HCT116 (cell line): ENCODE measurements at regions not wholly inside any gene's neighbourhood (a gene's known extent, or its start where the extent isn't known, plus 50 kb on each side); places are given as distances from the start of the nearest gene placed in this dataset.

Source experiments
- ATAC-seq: fragments of 200-7000 bp; cut with Tn5 transposase; 2 replicates; pipeline ENCODE4 v1.9.1; 2020; ENCODE audit warnings: mild to moderate bottlenecking, moderate library complexity
- BruUV-seq: library from RNA; stranded (reverse); fragments of 400-500 nt; replicated peaks from 2 replicates; lab custom pipeline; 2021; lab: Mats Ljungman, UMichigan
- CTCF ChIA-PET: fragments of 300-600 bp; sonication (Branson Sonifier 250); formaldehyde crosslinking; loops from one replicate; lab custom pipeline; 2021; ENCODE audit warnings: antibody characterized with exemption; lab: Charles Lee
- POLR2A ChIA-PET: fragments of 300-600, 350-600 bp; sonication (Branson Sonifier 250); formaldehyde crosslinking; loops from one replicate; lab custom pipeline; 2021; ENCODE audit warnings: antibody characterized with exemption; lab: Charles Lee
- RAD21 ChIA-PET, 2 experiments: fragments of 300-600 bp; sonication (Branson Sonifier 250); formaldehyde crosslinking; loops; one replicate each; lab custom pipeline; 2023; ENCODE audit warnings: low total read pairs in 2 of 2; ENCODE audit not compliant: uncharacterized antibody in 2 of 2, unreplicated experiment in 2 of 2, low non-redundant PET in 1 of 2; lab: Charles Lee
- DNase-seq: peaks from one replicate; pipeline ENCODE4 v3.0.0-alpha.2; 2010; ENCODE audit warnings: low read depth, low spot score
- H2AFZ ChIP-seq: fragments of 200-600 bp; shearing (Covaris generic), sonication (generic); 2 replicates; pipeline ENCODE4 v1.6.1; 2017; ENCODE audit warnings: low read depth, mixed run types, mixed read lengths, antibody characterized with exemption, low read length; ENCODE audit not compliant: poor library complexity, severe bottlenecking
- H3K27ac ChIP-seq: 2 replicates; pipeline ENCODE4 v1.5.1; 2012; ENCODE audit warnings: low read depth, low read length
- H3K27me3 ChIP-seq: fragments of 200-600 bp; sonication (generic); 2 replicates; pipeline ENCODE4 v1.6.1; 2016; ENCODE audit warnings: mixed run types, low read length, mixed read lengths; ENCODE audit not compliant: insufficient read depth
- H3K36me3 ChIP-seq, 2 experiments: fragments of 200-500 bp in 1 of 2; fragments of 200-600 bp in 1 of 2; sonication (Bioruptor generic) in 1 of 2; sonication (generic) in 1 of 2; 2 replicates each; pipeline versions ENCODE4 v1.5.1 to v1.6.1; 2014 to 2016; ENCODE audit warnings: low read length in 2 of 2, inconsistent platforms in 1 of 2, mixed read lengths in 1 of 2, mixed run types in 1 of 2; ENCODE audit not compliant: insufficient read depth in 2 of 2, control insufficient read depth in 1 of 2
- H3K4me1 ChIP-seq, 2 experiments: fragments of 200-600 bp in 1 of 2; sonication (generic) in 1 of 2; 2 replicates each; pipeline versions ENCODE4 v1.5.1 to v1.6.1; 2012 to 2017; ENCODE audit warnings: low read length in 2 of 2, inconsistent platforms in 1 of 2, mild to moderate bottlenecking in 1 of 2, mixed read lengths in 1 of 2, mixed run types in 1 of 2, moderate library complexity in 1 of 2; ENCODE audit not compliant: insufficient read depth in 2 of 2, control insufficient read depth in 1 of 2
- H3K4me2 ChIP-seq: fragments of 200-600 bp; sonication (generic); 2 replicates; pipeline ENCODE4 v1.6.1; 2017; ENCODE audit warnings: mixed run types, low read length, mixed read lengths
- H3K4me3 ChIP-seq, 2 experiments: fragments of 200-600 bp in 1 of 2; sonication (generic) in 1 of 2; replicated peaks in 1 of 2; 2 replicates each; pipeline ENCODE4 v1.5.1; 2011 to 2016; ENCODE audit warnings: low read length in 2 of 2, control low read depth in 1 of 2, low read depth in 1 of 2, mild to moderate bottlenecking in 1 of 2, mixed read lengths in 1 of 2, mixed run types in 1 of 2
- H3K79me2 ChIP-seq: fragments of 200-600 bp; sonication (generic); 2 replicates; pipeline ENCODE4 v1.6.1; 2017; ENCODE audit warnings: mild to moderate bottlenecking, mixed run types, low read length, moderate library complexity, mixed read lengths; ENCODE audit not compliant: insufficient read depth
- H3K9ac ChIP-seq: fragments of 200-600 bp; sonication (generic); 2 replicates; pipeline ENCODE4 v1.6.1; 2016; ENCODE audit warnings: low read length, mixed read lengths
- H3K9me2 ChIP-seq: fragments of 200-600 bp; sonication (generic), shearing (Covaris generic); 2 replicates; pipeline ENCODE4 v1.6.1; 2017; ENCODE audit warnings: mixed run types, mild to moderate bottlenecking, moderate library complexity; ENCODE audit not compliant: insufficient read depth
- H3K9me3 ChIP-seq, 2 experiments: fragments of 200-500 bp in 1 of 2; fragments of 200-600 bp in 1 of 2; sonication (Bioruptor generic) in 1 of 2; sonication (generic) in 1 of 2; 2 replicates each; pipeline ENCODE4 v1.6.1; 2014 to 2017; ENCODE audit warnings: low read length in 2 of 2, mixed read lengths in 2 of 2, inconsistent platforms in 1 of 2, low read depth in 1 of 2, mild to moderate bottlenecking in 1 of 2, mixed run types in 1 of 2, moderate library complexity in 1 of 2; ENCODE audit not compliant: control insufficient read depth in 1 of 2, insufficient read depth in 1 of 2
- H4K20me1 ChIP-seq: fragments of 200-600 bp; sonication (generic), shearing (Covaris generic); 2 replicates; pipeline ENCODE4 v1.6.1; 2017; ENCODE audit warnings: mixed run types, mild to moderate bottlenecking, moderate library complexity; ENCODE audit not compliant: insufficient read depth
- CBX3 ChIP-seq: IDR thresholded peaks from 2 replicates; pipeline ENCODE4 v1.6.1; 2012; ENCODE audit warnings: low read depth
- CEBPB ChIP-seq: IDR thresholded peaks from 2 replicates; pipeline ENCODE4 v1.6.1; 2012; ENCODE audit warnings: low read depth
- EGR1 ChIP-seq: IDR thresholded peaks from 2 replicates; pipeline ENCODE4 v1.6.1; 2012; ENCODE audit warnings: low read depth
- ELF1 ChIP-seq: IDR thresholded peaks from 2 replicates; pipeline ENCODE4 v1.6.1; 2012; ENCODE audit warnings: low read depth, borderline replicate concordance
- EZH2 ChIP-seq: fragments of 200-600 bp; sonication (generic); IDR thresholded peaks from 2 replicates; pipeline ENCODE4 v1.6.1; 2017; ENCODE audit warnings: antibody characterized with exemption, mixed run types
- EZH2phosphoT487 ChIP-seq: fragments of 200-600 bp; IDR thresholded peaks from 2 replicates; pipeline ENCODE4 v1.6.1; 2018; ENCODE audit warnings: antibody characterized with exemption, borderline replicate concordance
- FOSL1 ChIP-seq: IDR thresholded peaks from 2 replicates; pipeline ENCODE4 v1.6.1; 2012; ENCODE audit warnings: low read depth
- JUND ChIP-seq: IDR thresholded peaks from 2 replicates; pipeline ENCODE4 v1.6.1; 2012
- POLR2A ChIP-seq: IDR thresholded peaks from 2 replicates; pipeline ENCODE4 v1.7.0; 2011; ENCODE audit warnings: borderline replicate concordance; ENCODE audit not compliant: insufficient read depth, insufficient read length; ENCODE audit errors: extremely low read depth
- SIN3A ChIP-seq: IDR thresholded peaks from 2 replicates; pipeline ENCODE4 v1.6.1; 2012; ENCODE audit warnings: low read depth
- SP1 ChIP-seq: IDR thresholded peaks from 2 replicates; pipeline ENCODE4 v1.6.1; 2012; ENCODE audit warnings: low read depth
- SRF ChIP-seq: IDR thresholded peaks from 2 replicates; pipeline ENCODE4 v1.6.1; 2012; ENCODE audit warnings: low read depth
- TCF7L2 ChIP-seq: IDR thresholded peaks from 2 replicates; pipeline ENCODE4 v1.7.0; 2011; ENCODE audit warnings: borderline replicate concordance, inconsistent platforms; ENCODE audit not compliant: insufficient read depth, insufficient read length; ENCODE audit errors: extremely low read depth
- YY1 ChIP-seq: IDR thresholded peaks from 2 replicates; pipeline ENCODE4 v1.6.1; 2011; ENCODE audit warnings: low read length, low read depth, moderate library complexity, mild to moderate bottlenecking; ENCODE audit not compliant: insufficient replicate concordance; ENCODE audit errors: extremely low read depth
- intact Hi-C: fragments of 100-400 bp; cut with micrococcal nuclease; formaldehyde crosslinking; loops from 2 replicates; pipeline ENCODE4 v1.10.0; 2022
- TF ChIP-seq, protein P1 (sequence below): IDR thresholded peaks from 2 replicates; pipeline ENCODE4 v1.6.1; 2012; ENCODE audit warnings: low read depth
- TF ChIP-seq, protein P2 (sequence below): IDR thresholded peaks from 2 replicates; pipeline ENCODE4 v1.6.1; 2012
- TF ChIP-seq, protein P3 (sequence below), 3 experiments: fragments of 200-600 bp in 1 of 3; sonication (generic) in 1 of 3; IDR thresholded peaks in 2 of 3; conservative IDR thresholded peaks in 1 of 3; 2 replicates each; pipeline ENCODE4 v1.5.1; 2012 to 2017; ENCODE audit warnings: low read depth in 2 of 3, low read length in 2 of 3, antibody characterized with exemption in 1 of 3, borderline replicate concordance in 1 of 3, control low read depth in 1 of 3, mild to moderate bottlenecking in 1 of 3, mixed read lengths in 1 of 3, mixed run types in 1 of 3, moderate library complexity in 1 of 3; ENCODE audit not compliant: insufficient read depth in 1 of 3
- TF ChIP-seq, protein P4 (sequence below): IDR thresholded peaks from 2 replicates; pipeline ENCODE4 v1.6.1; 2011; ENCODE audit warnings: mild to moderate bottlenecking, low read length, moderate library complexity; ENCODE audit not compliant: insufficient replicate concordance; ENCODE audit errors: extremely low read depth

DNA sequence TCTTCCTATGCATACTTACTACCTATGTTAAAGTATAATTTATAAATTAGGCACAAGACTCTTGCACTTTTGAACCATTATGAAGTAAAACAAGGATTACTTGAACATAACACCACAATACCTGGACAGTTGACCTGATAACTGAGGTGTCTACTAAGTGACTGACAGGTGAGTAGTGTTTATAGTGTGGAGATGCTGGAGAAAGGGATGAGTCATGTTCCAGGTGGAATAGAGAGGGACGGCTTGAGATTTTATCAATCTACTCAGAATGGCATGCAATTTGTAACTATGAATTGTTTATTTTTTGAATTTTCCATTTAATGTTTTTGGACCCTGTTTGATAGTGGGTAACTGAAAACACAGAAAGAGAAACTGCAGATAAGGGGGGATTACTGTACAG is 287.6 kb downstream of the MAP2K6 start:
- POLR2A ChIA-PET: no interaction called here
- H3K9me2 ChIP-seq: no peaks in the 10 kb centered on the region
- H3K4me3 ChIP-seq: no peak overlapping the region
- no peaks in the 10 kb centered on the region for H3K79me2 ChIP-seq
- H2AFZ ChIP-seq: no peak overlapping the region
- H3K36me3 ChIP-seq: no peaks in the 10 kb centered on the region
- H3K4me2 ChIP-seq: no peak overlapping the region
- TF ChIP-seq SIN3A (no peak), FOSL1 (no peak), TCF7L2 (no peak), EZH2 (no peak), EGR1 (no peak), JUND (no peak), ELF1 (no peak), SP1 (no peak), CEBPB (no peak), CBX3 (no peak), EZH2phosphoT487 (no peak), POLR2A (no peak), YY1 (no peak), SRF (no peak)
- TF ChIP-seq, protein P1, sequence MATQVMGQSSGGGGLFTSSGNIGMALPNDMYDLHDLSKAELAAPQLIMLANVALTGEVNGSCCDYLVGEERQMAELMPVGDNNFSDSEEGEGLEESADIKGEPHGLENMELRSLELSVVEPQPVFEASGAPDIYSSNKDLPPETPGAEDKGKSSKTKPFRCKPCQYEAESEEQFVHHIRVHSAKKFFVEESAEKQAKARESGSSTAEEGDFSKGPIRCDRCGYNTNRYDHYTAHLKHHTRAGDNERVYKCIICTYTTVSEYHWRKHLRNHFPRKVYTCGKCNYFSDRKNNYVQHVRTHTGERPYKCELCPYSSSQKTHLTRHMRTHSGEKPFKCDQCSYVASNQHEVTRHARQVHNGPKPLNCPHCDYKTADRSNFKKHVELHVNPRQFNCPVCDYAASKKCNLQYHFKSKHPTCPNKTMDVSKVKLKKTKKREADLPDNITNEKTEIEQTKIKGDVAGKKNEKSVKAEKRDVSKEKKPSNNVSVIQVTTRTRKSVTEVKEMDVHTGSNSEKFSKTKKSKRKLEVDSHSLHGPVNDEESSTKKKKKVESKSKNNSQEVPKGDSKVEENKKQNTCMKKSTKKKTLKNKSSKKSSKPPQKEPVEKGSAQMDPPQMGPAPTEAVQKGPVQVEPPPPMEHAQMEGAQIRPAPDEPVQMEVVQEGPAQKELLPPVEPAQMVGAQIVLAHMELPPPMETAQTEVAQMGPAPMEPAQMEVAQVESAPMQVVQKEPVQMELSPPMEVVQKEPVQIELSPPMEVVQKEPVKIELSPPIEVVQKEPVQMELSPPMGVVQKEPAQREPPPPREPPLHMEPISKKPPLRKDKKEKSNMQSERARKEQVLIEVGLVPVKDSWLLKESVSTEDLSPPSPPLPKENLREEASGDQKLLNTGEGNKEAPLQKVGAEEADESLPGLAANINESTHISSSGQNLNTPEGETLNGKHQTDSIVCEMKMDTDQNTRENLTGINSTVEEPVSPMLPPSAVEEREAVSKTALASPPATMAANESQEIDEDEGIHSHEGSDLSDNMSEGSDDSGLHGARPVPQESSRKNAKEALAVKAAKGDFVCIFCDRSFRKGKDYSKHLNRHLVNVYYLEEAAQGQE: no peak
- TF ChIP-seq, protein P2, sequence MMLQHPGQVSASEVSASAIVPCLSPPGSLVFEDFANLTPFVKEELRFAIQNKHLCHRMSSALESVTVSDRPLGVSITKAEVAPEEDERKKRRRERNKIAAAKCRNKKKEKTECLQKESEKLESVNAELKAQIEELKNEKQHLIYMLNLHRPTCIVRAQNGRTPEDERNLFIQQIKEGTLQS: no peak
- TF ChIP-seq, protein P3, sequence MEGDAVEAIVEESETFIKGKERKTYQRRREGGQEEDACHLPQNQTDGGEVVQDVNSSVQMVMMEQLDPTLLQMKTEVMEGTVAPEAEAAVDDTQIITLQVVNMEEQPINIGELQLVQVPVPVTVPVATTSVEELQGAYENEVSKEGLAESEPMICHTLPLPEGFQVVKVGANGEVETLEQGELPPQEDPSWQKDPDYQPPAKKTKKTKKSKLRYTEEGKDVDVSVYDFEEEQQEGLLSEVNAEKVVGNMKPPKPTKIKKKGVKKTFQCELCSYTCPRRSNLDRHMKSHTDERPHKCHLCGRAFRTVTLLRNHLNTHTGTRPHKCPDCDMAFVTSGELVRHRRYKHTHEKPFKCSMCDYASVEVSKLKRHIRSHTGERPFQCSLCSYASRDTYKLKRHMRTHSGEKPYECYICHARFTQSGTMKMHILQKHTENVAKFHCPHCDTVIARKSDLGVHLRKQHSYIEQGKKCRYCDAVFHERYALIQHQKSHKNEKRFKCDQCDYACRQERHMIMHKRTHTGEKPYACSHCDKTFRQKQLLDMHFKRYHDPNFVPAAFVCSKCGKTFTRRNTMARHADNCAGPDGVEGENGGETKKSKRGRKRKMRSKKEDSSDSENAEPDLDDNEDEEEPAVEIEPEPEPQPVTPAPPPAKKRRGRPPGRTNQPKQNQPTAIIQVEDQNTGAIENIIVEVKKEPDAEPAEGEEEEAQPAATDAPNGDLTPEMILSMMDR (IDR thresholded peaks at IDR 0.05 in 2 of 3, conservative IDR thresholded peaks at IDR 0.05 in 1 of 3; ENCODE audit: borderline replicate concordance in 1 of 3, insufficient read depth in 1 of 3, low read depth in 2 of 3, low read length in 2 of 3): no peak
- TF ChIP-seq, protein P4, sequence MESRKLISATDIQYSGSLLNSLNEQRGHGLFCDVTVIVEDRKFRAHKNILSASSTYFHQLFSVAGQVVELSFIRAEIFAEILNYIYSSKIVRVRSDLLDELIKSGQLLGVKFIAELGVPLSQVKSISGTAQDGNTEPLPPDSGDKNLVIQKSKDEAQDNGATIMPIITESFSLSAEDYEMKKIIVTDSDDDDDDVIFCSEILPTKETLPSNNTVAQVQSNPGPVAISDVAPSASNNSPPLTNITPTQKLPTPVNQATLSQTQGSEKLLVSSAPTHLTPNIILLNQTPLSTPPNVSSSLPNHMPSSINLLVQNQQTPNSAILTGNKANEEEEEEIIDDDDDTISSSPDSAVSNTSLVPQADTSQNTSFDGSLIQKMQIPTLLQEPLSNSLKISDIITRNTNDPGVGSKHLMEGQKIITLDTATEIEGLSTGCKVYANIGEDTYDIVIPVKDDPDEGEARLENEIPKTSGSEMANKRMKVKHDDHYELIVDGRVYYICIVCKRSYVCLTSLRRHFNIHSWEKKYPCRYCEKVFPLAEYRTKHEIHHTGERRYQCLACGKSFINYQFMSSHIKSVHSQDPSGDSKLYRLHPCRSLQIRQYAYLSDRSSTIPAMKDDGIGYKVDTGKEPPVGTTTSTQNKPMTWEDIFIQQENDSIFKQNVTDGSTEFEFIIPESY: no peak
- DNase-seq (no peak), ATAC-seq (no peak)
- intact Hi-C loops: no loop called here
- no peaks in the 10 kb centered on the region for H4K20me1 ChIP-seq
- H3K9me3 ChIP-seq: peaks cover 0 to 10% of the 10 kb centered on the region in 2 experiments; a peak in 2 of 4 replicates
- H3K27ac ChIP-seq: no peak overlapping the region
- no peaks in the 10 kb centered on the region for H3K27me3 ChIP-seq
- no TSS peak for BruUV-seq
- CTCF ChIA-PET: no interaction called here
- H3K4me1 ChIP-seq: no peaks in the 10 kb centered on the region
- no peak overlapping the region for H3K9ac ChIP-seq
- RAD21 ChIA-PET: no interaction called here
